RPMI8226 (cell line): ENCODE measurements at regions not wholly inside any gene's neighbourhood (a gene's known extent, or its start where the extent isn't known, plus 50 kb on each side); places are given as distances from the start of the nearest gene placed in this dataset.
"Not testable (repeated sequence)": the region's sequence is repeated elsewhere in the genome, so short reads cannot be mapped to it uniquely, and the experiment has no call there.

Source experiments
- DNase-seq: peaks from one replicate; pipeline ENCODE4 v3.0.0-alpha.2; 2015

GRCh38 chr3:177439694-177440269 lies 242.5 kb upstream of the TBL1XR1 start:
- DNase-seq = no peak

- DNase-seq = no peak
Observed at GRCh38 chr3:177440456-177441104, 243.3 kb upstream of the TBL1XR1 start.

GRCh38 chr3:177441276-177441812 lies 244.1 kb upstream of the TBL1XR1 start:
- no peak for DNase-seq

- DNase-seq = peak; percentile 97
Observed at GRCh38 chr3:177441813-177442646, 244.7 kb upstream of the TBL1XR1 start.

- peak; percentile 18 for DNase-seq
Observed at GRCh38 chr3:177443469-177443868, 246.2 kb upstream of the TBL1XR1 start.

- DNase-seq = no peak
Observed at GRCh38 chr3:177444696-177445095, 247.4 kb upstream of the TBL1XR1 start.

- DNase-seq = no peak
Observed at GRCh38 chr3:177445549-177445948, 248.3 kb upstream of the TBL1XR1 start.

GRCh38 chr3:177446165-177446601 lies 248.9 kb upstream of the TBL1XR1 start:
- DNase-seq = no peak

GRCh38 chr3:177447938-177448337 lies 250.7 kb upstream of the TBL1XR1 start:
- DNase-seq = no peak

- no peak for DNase-seq
Observed at GRCh38 chr3:177448987-177449359, 251.7 kb upstream of the TBL1XR1 start.

GRCh38 chr3:177449360-177450006 lies 252.2 kb upstream of the TBL1XR1 start:
- no peak for DNase-seq

- DNase-seq = no peak
Observed at GRCh38 chr3:177451301-177451750, 254.0 kb upstream of the TBL1XR1 start.

- no peak for DNase-seq
Observed at GRCh38 chr3:177451864-177452830, 254.9 kb upstream of the TBL1XR1 start.

- DNase-seq = no peak
Observed at GRCh38 chr3:177452831-177453450, 255.7 kb upstream of the TBL1XR1 start.

GRCh38 chr3:177453451-177453844 lies 256.2 kb upstream of the TBL1XR1 start:
- DNase-seq = no peak

- DNase-seq = not testable (repeated sequence)
Observed at GRCh38 chr3:177457204-177457603, 259.9 kb upstream of the TBL1XR1 start.

- no peak for DNase-seq
Observed at GRCh38 chr3:177459401-177459800, 262.1 kb upstream of the TBL1XR1 start.

GRCh38 chr3:177460047-177460446 lies 262.8 kb upstream of the TBL1XR1 start:
- no peak for DNase-seq

- DNase-seq = no peak
Observed at GRCh38 chr3:177461765-177462164, 264.5 kb upstream of the TBL1XR1 start.

- DNase-seq = not testable (repeated sequence)
Observed at GRCh38 chr3:177463341-177463740, 266.1 kb upstream of the TBL1XR1 start.

GRCh38 chr3:177463863-177464262 lies 266.6 kb upstream of the TBL1XR1 start:
- no peak for DNase-seq
